GM19438 (cell line): ENCODE measurements at regions not wholly inside any gene's neighbourhood (a gene's known extent, or its start where the extent isn't known, plus 50 kb on each side); places are given as distances from the start of the nearest gene placed in this dataset.

ENCODE experiments used
- ATAC-seq: cut with Tn5 transposase; IDR thresholded peaks from one replicate; pipeline ENCODE4 v1.9.1; 2021; ENCODE audit warnings: low read depth; ENCODE audit not compliant: unreplicated experiment

- ATAC-seq, result no peak
Observed at GRCh38 chr1:224486801-224487583, 52.4 kb upstream of the WDR26 start.

- ATAC-seq, result no peak
Observed at GRCh38 chr1:224488806-224489499, 54.4 kb upstream of the WDR26 start.

DNA sequence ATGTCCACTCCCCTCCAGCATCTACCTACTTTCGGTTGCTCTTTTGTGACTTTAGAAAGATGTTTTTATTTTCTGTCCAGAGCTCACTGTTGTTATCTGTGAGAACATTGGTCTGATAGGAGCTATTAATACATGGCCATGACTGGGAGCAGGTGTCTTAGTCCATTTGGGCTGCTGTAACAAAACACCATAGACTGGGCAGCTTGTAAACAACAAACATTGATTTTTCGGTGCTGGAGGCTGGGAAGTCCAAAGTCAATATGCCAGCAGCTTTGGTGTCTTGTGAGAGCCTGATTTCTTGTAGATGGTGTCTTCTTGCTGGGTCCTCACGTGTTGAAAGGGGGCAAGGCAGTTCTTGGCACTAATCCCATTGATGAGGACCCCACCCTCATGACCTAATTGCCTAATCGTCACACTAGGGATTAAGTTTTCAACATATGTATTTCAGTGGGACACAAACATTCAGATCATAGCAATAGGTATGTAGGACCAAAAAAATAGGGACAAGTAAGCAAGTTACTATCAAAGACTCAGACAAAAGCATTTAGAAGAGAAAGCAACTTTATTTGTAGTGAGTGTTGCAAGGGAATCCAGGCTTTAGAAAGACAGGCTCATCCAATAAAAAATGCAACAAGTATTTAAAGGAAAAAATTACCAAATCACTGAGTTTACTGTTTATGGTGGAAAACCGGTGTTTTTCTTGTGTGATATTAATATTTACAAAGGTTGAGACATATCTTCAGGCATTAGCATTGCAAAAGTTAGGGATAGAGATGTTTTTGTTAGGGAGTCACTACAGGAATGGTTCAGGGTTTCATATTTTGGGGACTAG lies 55.2 kb upstream of the WDR26 start:
- no peak for ATAC-seq

- no peak for ATAC-seq
Observed at GRCh38 chr1:224490549-224491537, 56.2 kb upstream of the WDR26 start.

- ATAC-seq, result no peak
Observed at GRCh38 chr1:224492015-224492414, 57.4 kb upstream of the WDR26 start.

- ATAC-seq, result no peak
Observed at GRCh38 chr1:224492632-224493031, 58.0 kb upstream of the WDR26 start.

- ATAC-seq, result no peak
Observed at GRCh38 chr1:224493269-224493668, 58.7 kb upstream of the WDR26 start.

- ATAC-seq, result no peak
Observed at GRCh38 chr1:224494343-224494742, 59.7 kb upstream of the WDR26 start.

GRCh38 chr1:224495866-224496265 lies 61.3 kb upstream of the WDR26 start:
- no peak for ATAC-seq

GRCh38 chr1:224496826-224497225 lies 62.2 kb upstream of the WDR26 start:
- no peak for ATAC-seq

- ATAC-seq, result peak; percentile 86
Observed at GRCh38 chr1:224497714-224498573, 63.3 kb upstream of the WDR26 start.

- peak; percentile 2 for ATAC-seq
Observed at GRCh38 chr1:224498574-224499170, 64.1 kb upstream of the WDR26 start.

GRCh38 chr1:224499204-224499603 lies 64.6 kb upstream of the WDR26 start:
- no peak for ATAC-seq

- no peak for ATAC-seq
Observed at GRCh38 chr1:224500796-224501195, 66.2 kb upstream of the WDR26 start.

DNA sequence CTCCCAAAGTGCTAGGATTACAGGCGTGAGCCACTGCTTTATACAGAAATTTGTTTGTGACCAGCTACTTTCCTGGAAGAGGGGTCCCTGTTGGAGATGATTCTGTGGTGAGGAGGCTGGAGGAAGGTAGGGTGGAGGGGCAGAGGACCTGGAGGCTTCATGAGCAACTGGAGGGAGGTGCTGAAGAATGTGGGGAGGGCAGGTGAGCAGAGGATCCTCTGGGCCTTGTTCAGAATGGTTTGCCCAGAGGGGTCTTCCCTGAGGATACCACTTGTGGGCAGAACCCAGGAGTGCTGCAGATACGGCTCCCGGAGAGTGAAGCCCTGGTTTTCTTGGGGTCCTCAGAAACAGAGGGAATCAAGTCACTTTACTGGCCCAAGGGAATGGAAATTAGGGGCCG lies 67.2 kb upstream of the WDR26 start:
- ATAC-seq, result no peak

DNA sequence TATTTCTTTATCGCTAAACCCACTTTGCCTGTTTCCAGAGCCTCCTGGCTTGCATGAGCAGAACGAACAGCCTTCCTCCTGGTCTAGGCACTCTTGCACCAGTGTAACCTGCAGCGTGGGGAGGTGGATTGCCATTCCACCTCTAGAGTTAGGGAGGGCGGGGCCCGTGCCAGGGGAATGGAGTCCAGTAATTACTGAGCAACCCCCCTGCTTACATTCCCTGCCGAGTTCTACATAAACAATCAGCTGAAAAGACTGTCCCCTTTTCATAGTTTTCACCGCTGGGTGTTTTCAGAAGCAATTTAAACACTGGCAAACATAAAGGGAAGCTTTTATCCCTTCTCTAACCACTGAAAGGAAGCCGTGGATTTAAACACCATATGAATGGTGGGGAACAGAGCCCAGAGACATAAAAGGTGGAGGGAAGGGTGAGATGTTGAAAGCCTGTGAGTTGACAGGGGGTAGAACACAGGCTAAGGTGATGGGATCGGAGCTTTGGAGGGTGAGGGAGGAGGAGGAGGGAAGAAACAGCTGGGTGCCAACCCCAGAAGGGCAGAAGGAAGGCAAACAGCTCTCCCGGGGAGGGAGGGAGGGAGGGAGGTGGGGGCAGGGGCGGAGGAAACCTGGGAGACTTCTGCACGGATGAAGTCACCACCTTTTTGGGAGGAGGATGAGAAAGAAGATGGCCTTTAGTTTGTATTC lies 68.0 kb upstream of the WDR26 start:
- no peak for ATAC-seq

GRCh38 chr1:224503161-224504118 lies 68.8 kb upstream of the WDR26 start:
- peak; percentile 93 for ATAC-seq
